Brain microvascular endothelial cell (primary cell): ENCODE measurements at regions not wholly inside any gene's neighbourhood (a gene's known extent, or its start where the extent isn't known, plus 50 kb on each side); places are given as distances from the start of the nearest gene placed in this dataset.

ENCODE experiments used
- DNase-seq: peaks from one replicate; pipeline ENCODE4 v3.0.0-alpha.2; 2020
- H3K27ac ChIP-seq: fragments of 250-450 bp; sonication (Bioruptor Pico); 2 replicates; pipeline ENCODE4 v1.5.1; 2020; ENCODE audit warnings: mild to moderate bottlenecking, moderate library complexity
- H3K27me3 ChIP-seq: fragments of 250-450 bp; sonication (Bioruptor Pico); replicated peaks from 2 replicates; pipeline ENCODE4 v1.5.1; 2020; ENCODE audit warnings: mild to moderate bottlenecking
- H3K36me3 ChIP-seq: fragments of 250-450 bp; sonication (Bioruptor Pico); replicated peaks from 2 replicates; pipeline ENCODE4 v1.5.1; 2020; ENCODE audit warnings: mild to moderate bottlenecking
- H3K4me3 ChIP-seq: 2 replicates; pipeline ENCODE4 v1.5.1; 2011; ENCODE audit warnings: low read depth, mild to moderate bottlenecking, control low read depth, low read length, moderate library complexity
- in situ Hi-C: cut with HindIII; loops from 2 replicates; pipeline ENCODE4 v1.10.0; 2017; ENCODE audit warnings: low sequenced_read_pairs, low pct_ligation_motif_present
- TF ChIP-seq, protein P1 (sequence below): IDR thresholded peaks from 2 replicates; pipeline ENCODE4 v1.5.1; 2011; ENCODE audit warnings: low read depth, mild to moderate bottlenecking, moderate library complexity, low read length, control low read depth, inconsistent platforms; ENCODE audit errors: missing control alignments

- no peak overlapping the region for H3K27ac ChIP-seq
- no peaks in the 10 kb centered on the region for H3K36me3 ChIP-seq
- in situ Hi-C loops: no loop called here
- no peak overlapping the region for H3K4me3 ChIP-seq
- no peak for DNase-seq
- TF ChIP-seq, protein P1, sequence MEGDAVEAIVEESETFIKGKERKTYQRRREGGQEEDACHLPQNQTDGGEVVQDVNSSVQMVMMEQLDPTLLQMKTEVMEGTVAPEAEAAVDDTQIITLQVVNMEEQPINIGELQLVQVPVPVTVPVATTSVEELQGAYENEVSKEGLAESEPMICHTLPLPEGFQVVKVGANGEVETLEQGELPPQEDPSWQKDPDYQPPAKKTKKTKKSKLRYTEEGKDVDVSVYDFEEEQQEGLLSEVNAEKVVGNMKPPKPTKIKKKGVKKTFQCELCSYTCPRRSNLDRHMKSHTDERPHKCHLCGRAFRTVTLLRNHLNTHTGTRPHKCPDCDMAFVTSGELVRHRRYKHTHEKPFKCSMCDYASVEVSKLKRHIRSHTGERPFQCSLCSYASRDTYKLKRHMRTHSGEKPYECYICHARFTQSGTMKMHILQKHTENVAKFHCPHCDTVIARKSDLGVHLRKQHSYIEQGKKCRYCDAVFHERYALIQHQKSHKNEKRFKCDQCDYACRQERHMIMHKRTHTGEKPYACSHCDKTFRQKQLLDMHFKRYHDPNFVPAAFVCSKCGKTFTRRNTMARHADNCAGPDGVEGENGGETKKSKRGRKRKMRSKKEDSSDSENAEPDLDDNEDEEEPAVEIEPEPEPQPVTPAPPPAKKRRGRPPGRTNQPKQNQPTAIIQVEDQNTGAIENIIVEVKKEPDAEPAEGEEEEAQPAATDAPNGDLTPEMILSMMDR: no peak
- H3K27me3 ChIP-seq: no peaks in the 10 kb centered on the region
These were observed 248.5 kb downstream of the ZNF516 start for GRCh38 chr18:76246590-76246989.

- H3K4me3 ChIP-seq: no peak overlapping the region
- in situ Hi-C loops: no loop called here
- no peak for DNase-seq
- H3K27me3 ChIP-seq: no peaks in the 10 kb centered on the region
- no peaks in the 10 kb centered on the region for H3K36me3 ChIP-seq
- H3K27ac ChIP-seq: no peak overlapping the region
- TF ChIP-seq, protein P1: no peak
These were observed 260.4 kb downstream of the ZNF516 start for GRCh38 chr18:76234676-76235060.

DNA sequence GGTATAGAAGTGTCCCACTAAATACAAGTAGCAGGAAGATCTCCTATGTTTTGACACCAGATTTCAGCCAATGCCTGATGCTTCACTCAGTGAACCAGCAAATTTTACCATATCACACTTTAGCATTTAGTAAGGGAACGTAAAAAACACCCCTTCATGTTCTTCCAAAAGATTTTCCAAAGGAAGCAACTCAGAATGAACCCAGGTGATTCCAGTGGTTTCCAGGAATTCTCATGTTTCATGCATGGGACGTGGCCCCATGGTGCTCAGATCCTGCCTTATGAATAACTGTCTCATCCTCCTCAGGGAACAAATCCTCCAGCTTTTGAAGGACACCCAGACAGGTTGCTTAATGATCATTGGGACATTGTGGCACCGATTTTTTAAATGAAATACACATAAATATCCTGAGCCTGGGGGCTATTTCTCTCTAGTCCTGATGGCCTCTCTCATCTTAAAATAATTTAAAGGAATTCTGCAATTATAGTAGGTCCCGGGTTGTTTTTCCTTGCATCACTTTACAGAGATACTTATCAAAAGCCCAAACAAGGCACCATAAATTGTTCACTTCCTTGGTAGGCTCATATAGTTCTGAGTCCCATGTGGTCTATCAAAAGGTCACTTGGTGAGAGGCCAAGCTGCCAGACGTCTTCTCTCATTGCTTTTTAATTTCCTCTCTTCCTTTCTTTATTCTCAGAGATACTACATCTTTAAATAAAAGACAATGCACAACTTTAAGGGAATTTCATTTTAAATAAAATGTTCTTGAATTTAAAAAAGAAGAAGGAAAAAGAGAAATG is 261.0 kb downstream of the ZNF516 start:
- H3K27ac ChIP-seq: no peak overlapping the region
- no peaks in the 10 kb centered on the region for H3K36me3 ChIP-seq
- TF ChIP-seq, protein P1: no peak
- no peak overlapping the region for H3K4me3 ChIP-seq
- no peak for DNase-seq
- in situ Hi-C loops: no loop called here
- no peaks in the 10 kb centered on the region for H3K27me3 ChIP-seq

GRCh38 chr18:76233406-76233805 is 261.6 kb downstream of the ZNF516 start:
- H3K4me3 ChIP-seq: no peak overlapping the region

GRCh38 chr18:76232779-76233178 is 262.3 kb downstream of the ZNF516 start:
- DNase-seq: no peak
- H3K27me3 ChIP-seq: no peaks in the 10 kb centered on the region

More at GRCh38 chr18:76233406-76233805, 261.6 kb downstream of the ZNF516 start:
- Histone ChIP-seq H3K36me3 (no peaks in the 10 kb centered on the region), H3K27ac (no peak overlapping the region), H3K27me3 (no peaks in the 10 kb centered on the region)
- TF ChIP-seq, protein P1: no peak
- DNase-seq: no peak
- in situ Hi-C loops: no loop called here

More at GRCh38 chr18:76232779-76233178, 262.3 kb downstream of the ZNF516 start:
- no peak overlapping the region for H3K4me3 ChIP-seq
- TF ChIP-seq, protein P1: no peak
- in situ Hi-C loops: no loop called here
- no peaks in the 10 kb centered on the region for H3K36me3 ChIP-seq
- no peak overlapping the region for H3K27ac ChIP-seq
